Kidney epithelial cell (primary cell): ENCODE measurements at regions not wholly inside any gene's neighbourhood (a gene's known extent, or its start where the extent isn't known, plus 50 kb on each side); places are given as distances from the start of the nearest gene placed in this dataset.

Experiments used
- DNase-seq: peaks from one replicate; pipeline ENCODE4 v3.0.0-alpha.2; 2010; ENCODE audit warnings: low read depth
- H3K27me3 ChIP-seq: 2 replicates; pipeline ENCODE4 v1.6.0; 2011; ENCODE audit warnings: low read length; ENCODE audit not compliant: control insufficient read depth, insufficient read depth
- H3K36me3 ChIP-seq: 2 replicates; pipeline ENCODE4 v1.5.1; 2011; ENCODE audit warnings: low read length; ENCODE audit not compliant: control insufficient read depth, insufficient read depth
- H3K4me3 ChIP-seq: 2 replicates; pipeline ENCODE4 v1.5.1; 2011; ENCODE audit warnings: low read depth, mild to moderate bottlenecking, control low read depth, low read length
- TF ChIP-seq, protein P1 (sequence below): IDR thresholded peaks from 2 replicates; pipeline ENCODE4 v1.5.1; 2011; ENCODE audit warnings: mild to moderate bottlenecking, moderate library complexity, low read length, control low read depth, inconsistent platforms; ENCODE audit not compliant: insufficient read depth, poor library complexity, severe bottlenecking

DNA sequence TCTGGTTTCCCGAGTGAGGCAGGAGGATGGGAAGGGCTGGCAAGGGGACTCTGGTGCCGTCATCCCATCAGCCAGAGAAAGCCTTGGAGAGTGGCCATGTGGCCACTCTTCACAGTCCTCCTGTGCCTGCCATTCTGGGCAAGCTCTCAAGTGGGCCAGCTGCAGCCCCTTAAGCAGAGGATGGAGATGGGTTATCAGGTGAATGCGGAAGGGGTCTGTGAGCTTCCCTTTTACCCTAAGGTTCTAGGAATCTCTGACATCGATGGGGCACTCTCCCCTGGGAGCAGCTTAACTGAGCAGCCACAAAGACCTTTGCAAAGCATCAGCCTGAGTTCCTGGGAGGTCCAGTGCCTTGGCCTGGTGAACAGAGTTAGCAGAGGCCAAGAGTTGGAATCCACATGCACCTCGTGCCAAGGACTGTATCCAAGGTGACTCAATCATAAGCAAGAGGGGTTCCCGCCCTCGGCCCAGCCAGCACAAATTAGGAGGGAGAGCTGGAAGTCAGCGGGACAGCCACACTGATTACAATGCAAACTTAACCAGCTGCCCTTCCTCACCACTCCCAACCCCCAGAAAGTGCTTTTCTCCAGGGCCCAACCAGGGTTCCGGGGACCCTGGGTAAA, 193.6 kb downstream of the BUD13 start:
- Histone ChIP-seq H3K36me3 (no peaks in the 10 kb centered on the region), H3K27me3 (peaks cover 42% of the 10 kb centered on the region), H3K4me3 (no peak overlapping the region)
- TF ChIP-seq, protein P1, sequence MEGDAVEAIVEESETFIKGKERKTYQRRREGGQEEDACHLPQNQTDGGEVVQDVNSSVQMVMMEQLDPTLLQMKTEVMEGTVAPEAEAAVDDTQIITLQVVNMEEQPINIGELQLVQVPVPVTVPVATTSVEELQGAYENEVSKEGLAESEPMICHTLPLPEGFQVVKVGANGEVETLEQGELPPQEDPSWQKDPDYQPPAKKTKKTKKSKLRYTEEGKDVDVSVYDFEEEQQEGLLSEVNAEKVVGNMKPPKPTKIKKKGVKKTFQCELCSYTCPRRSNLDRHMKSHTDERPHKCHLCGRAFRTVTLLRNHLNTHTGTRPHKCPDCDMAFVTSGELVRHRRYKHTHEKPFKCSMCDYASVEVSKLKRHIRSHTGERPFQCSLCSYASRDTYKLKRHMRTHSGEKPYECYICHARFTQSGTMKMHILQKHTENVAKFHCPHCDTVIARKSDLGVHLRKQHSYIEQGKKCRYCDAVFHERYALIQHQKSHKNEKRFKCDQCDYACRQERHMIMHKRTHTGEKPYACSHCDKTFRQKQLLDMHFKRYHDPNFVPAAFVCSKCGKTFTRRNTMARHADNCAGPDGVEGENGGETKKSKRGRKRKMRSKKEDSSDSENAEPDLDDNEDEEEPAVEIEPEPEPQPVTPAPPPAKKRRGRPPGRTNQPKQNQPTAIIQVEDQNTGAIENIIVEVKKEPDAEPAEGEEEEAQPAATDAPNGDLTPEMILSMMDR, result no peak
- no peak for DNase-seq

DNA sequence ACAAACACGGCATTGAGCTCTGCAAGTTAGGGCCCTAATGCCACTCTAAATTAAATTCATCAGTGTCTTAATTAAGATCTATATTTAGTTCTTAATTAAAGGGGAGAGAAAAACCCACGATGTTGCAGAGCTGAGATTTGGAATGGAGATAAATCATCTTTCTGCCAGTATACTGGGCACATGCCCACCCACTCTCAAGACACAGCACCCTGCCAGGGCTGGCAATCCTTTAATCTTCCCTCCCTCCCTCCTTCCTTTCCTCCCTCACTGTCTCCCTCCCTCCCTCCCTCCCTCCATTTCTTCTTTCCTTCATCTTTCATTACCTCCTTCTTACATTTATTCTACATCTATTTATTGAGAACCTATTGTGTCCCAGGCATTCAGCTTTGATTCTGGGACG, 194.8 kb downstream of the BUD13 start:
- no peaks in the 10 kb centered on the region for H3K36me3 ChIP-seq
- no peak overlapping the region for H3K4me3 ChIP-seq
- H3K27me3 ChIP-seq, result peaks cover 40% of the 10 kb centered on the region
- DNase-seq, result no peak
- TF ChIP-seq, protein P1, result no peak

DNA sequence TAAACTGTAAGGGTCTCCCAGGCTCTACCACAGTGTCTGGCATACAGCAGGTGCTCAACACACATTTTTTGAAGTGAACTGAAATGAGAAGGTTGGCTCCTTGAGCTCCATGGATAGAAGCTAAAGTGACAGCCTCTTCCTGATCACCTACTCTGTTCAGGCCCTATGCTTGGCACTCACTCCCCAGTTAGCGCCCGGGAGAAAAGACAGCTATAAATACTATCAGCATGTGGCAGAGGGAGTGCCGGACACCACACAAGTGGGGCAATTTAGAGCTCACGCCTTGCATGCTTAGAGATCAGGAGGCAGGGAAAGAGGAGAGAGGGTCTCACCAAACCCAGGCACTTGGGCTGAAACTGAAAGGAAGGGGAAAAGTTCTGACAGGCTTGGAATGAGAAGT, 195.5 kb downstream of the BUD13 start:
- Histone ChIP-seq H3K36me3 (no peaks in the 10 kb centered on the region), H3K4me3 (no peak overlapping the region), H3K27me3 (peaks cover 35% of the 10 kb centered on the region)
- no peak for DNase-seq
- TF ChIP-seq, protein P1, result no peak

DNA sequence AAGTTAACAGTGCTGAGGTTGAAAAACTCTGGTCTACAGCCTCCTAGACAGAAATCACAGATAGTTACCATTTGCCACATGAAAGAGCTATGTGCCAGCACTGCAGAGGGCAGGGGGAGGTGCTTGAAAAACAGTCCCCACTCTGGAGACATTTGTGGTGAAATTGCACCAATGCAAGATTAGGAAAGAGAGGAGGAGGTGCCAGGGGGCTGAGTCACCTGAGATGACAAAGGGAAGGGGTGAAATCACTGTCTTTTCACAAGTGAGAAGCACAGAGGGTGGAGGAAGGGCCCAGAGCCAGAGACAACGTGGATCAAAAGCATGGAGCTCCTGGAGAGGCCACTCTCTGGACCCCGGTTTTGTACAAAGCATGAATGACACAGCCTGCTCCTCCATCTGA, 196.3 kb downstream of the BUD13 start:
- no peak for DNase-seq
- TF ChIP-seq, protein P1, result no peak
- Histone ChIP-seq H3K36me3 (no peaks in the 10 kb centered on the region), H3K27me3 (peaks cover 29% of the 10 kb centered on the region), H3K4me3 (no peak overlapping the region)

DNA sequence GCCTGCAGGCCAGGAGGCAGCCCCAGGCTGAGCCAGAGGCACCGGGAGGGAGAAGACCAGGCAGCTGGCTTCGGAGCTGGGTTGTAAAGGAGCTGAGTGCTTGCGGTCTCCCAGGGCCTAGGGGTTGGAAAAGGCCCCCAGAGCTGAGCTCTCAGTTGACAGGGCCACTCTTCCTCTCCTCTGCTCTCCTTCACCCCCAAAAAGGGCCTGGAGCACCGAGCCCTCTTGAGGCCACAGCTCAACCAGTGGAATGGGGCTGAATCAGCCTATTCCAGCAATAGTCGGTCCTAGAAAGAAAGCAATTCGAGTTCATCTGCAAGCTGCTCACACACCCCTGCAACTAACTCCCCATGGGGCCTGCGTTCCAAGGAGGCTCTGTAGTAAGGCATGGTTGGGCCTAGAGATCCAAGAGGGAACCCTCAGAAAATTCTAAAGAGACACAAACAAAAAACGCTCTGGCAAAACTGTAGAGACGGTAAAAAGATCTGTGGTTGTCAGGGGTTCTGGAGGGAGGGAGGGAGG, 205.0 kb downstream of the BUD13 start:
- H3K4me3 ChIP-seq, result no peak overlapping the region
- no peak for DNase-seq
- TF ChIP-seq, protein P1, result no peak
- H3K36me3 ChIP-seq, result no peaks in the 10 kb centered on the region
- H3K27me3 ChIP-seq, result no peaks in the 10 kb centered on the region

DNA sequence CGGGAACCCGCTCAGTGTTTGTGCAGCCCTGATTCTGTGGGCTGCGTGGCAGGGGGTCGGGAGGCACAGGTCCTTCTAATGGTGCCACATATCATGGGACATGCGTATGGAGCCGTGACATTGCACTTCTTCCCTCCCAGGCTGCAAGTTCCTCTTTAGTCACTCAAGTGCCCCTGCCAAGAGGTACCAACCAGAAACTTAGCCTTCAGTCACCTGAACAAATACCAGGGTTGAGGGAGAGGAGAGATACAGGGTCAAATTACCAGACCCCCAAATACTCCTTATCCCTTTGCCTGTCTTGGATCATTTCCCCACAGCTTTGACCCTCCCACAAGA, 209.1 kb downstream of the BUD13 start:
- Histone ChIP-seq H3K27me3 (no peaks in the 10 kb centered on the region), H3K4me3 (no peak overlapping the region), H3K36me3 (no peaks in the 10 kb centered on the region)
- TF ChIP-seq, protein P1, result no peak
- no peak for DNase-seq
